WTC11 (cell line): ENCODE measurements at regions not wholly inside any gene's neighbourhood (a gene's known extent, or its start where the extent isn't known, plus 50 kb on each side); places are given as distances from the start of the nearest gene placed in this dataset.
A peak's percentile ranks its signal among the peaks of the same experiment; 100 is the strongest.

Experiments
- ATAC-seq: fragments of 200-7000 bp; cut with Tn5 transposase; 2 replicates; pipeline ENCODE4 v1.10.0; 2021; ENCODE audit warnings: mild to moderate bottlenecking, moderate library complexity
- CTCF ChIA-PET: fragments of 300-600 bp; sonication (Branson Sonifier 250); formaldehyde crosslinking; loops from one replicate; lab custom pipeline; 2021; ENCODE audit warnings: antibody characterized with exemption; lab: Charles Lee
- POLR2A ChIA-PET: fragments of 350-600 bp; sonication (Branson Sonifier 250); formaldehyde crosslinking; loops from one replicate; lab custom pipeline; 2021; ENCODE audit warnings: antibody characterized with exemption; lab: Charles Lee
- DNase-seq: peaks from one replicate; pipeline ENCODE4 v3.0.0; 2021; ENCODE audit warnings: low spot score
- H3K27ac Mint-ChIP-seq: 2 replicates; pipeline ENCODE4 v1.8.0; 2021; ENCODE audit warnings: mixed read lengths
- H3K27me3 Mint-ChIP-seq: 2 replicates; pipeline ENCODE4 v1.8.0; 2021; ENCODE audit warnings: low read depth, mild to moderate bottlenecking, moderate library complexity, mixed read lengths
- H3K36me3 Mint-ChIP-seq: 2 replicates; pipeline ENCODE4 v1.8.0; 2021; ENCODE audit warnings: mixed read lengths
- H3K4me1 Mint-ChIP-seq: 2 replicates; pipeline ENCODE4 v1.8.0; 2022; ENCODE audit warnings: mixed read lengths
- H3K4me3 Mint-ChIP-seq: 2 replicates; pipeline ENCODE4 v1.8.0; 2021; ENCODE audit warnings: mild to moderate bottlenecking, moderate library complexity, mixed read lengths
- H3K9me3 Mint-ChIP-seq: 2 replicates; pipeline ENCODE4 v1.8.0; 2021; ENCODE audit warnings: mixed read lengths
- CBFB ChIP-seq: sonication (generic); formaldehyde crosslinking; IDR thresholded peaks from 2 replicates; pipeline ENCODE4 v1.8.1; 2022; ENCODE audit warnings: mild to moderate bottlenecking, low read depth, missing genetic modification reagents
- ESRRA ChIP-seq: sonication (generic); formaldehyde crosslinking; IDR thresholded peaks from 2 replicates; pipeline ENCODE4 v1.8.1; 2022; ENCODE audit warnings: mild to moderate bottlenecking, missing genetic modification reagents, borderline replicate concordance
- MYBL2 ChIP-seq: sonication (generic); formaldehyde crosslinking; IDR thresholded peaks from 2 replicates; pipeline ENCODE4 v1.8.1; 2023; ENCODE audit warnings: mild to moderate bottlenecking, moderate library complexity, missing genetic modification reagents
- NR1H2 ChIP-seq: sonication (generic); formaldehyde crosslinking; IDR thresholded peaks from 2 replicates; pipeline ENCODE4 v1.9.0; 2021; ENCODE audit warnings: mild to moderate bottlenecking, moderate library complexity, missing genetic modification reagents
- OVOL2 ChIP-seq: fragments of 250-450 bp; sonication (Bioruptor Pico); IDR thresholded peaks from 2 replicates; pipeline ENCODE4 v1.9.0; 2021; ENCODE audit warnings: mild to moderate bottlenecking, borderline replicate concordance
- PRRX2 ChIP-seq: fragments of 250-450 bp; sonication (Bioruptor Pico); IDR thresholded peaks from 2 replicates; pipeline ENCODE4 v1.8.0; 2021; ENCODE audit warnings: mild to moderate bottlenecking
- RORB ChIP-seq: fragments of 250-450 bp; sonication (Bioruptor Pico); IDR thresholded peaks from 2 replicates; pipeline ENCODE4 v1.9.0; 2021; ENCODE audit warnings: mild to moderate bottlenecking
- SP1 ChIP-seq: sonication (generic); formaldehyde crosslinking; conservative IDR thresholded peaks from 2 replicates; pipeline ENCODE4 v1.8.1; 2022; ENCODE audit warnings: missing genetic modification reagents
- TF ChIP-seq, protein P1 (sequence below): sonication (generic); formaldehyde crosslinking; IDR thresholded peaks from 2 replicates; pipeline ENCODE4 v1.8.1; 2023; ENCODE audit warnings: mild to moderate bottlenecking, missing genetic modification reagents, borderline replicate concordance
- TF ChIP-seq, protein P2 (sequence below): sonication (generic); formaldehyde crosslinking; IDR thresholded peaks from 2 replicates; pipeline ENCODE4 v1.8.0; 2022; ENCODE audit warnings: mild to moderate bottlenecking, missing genetic modification reagents
- TF ChIP-seq, protein P3 (sequence below): sonication (generic); formaldehyde crosslinking; conservative IDR thresholded peaks from 2 replicates; pipeline ENCODE4 v1.8.1; 2023; ENCODE audit warnings: mild to moderate bottlenecking, low read depth, missing genetic modification reagents, moderate library complexity
- TF ChIP-seq, protein P4 (sequence below): sonication (generic); formaldehyde crosslinking; IDR thresholded peaks from 2 replicates; pipeline ENCODE4 v1.8.1; 2022; ENCODE audit warnings: mild to moderate bottlenecking, missing genetic modification reagents, moderate library complexity, borderline replicate concordance
- TF ChIP-seq, protein P5 (sequence below): sonication (generic); formaldehyde crosslinking; IDR thresholded peaks from 2 replicates; pipeline ENCODE4 v1.8.1; 2023; ENCODE audit warnings: mild to moderate bottlenecking, missing genetic modification reagents

DNA sequence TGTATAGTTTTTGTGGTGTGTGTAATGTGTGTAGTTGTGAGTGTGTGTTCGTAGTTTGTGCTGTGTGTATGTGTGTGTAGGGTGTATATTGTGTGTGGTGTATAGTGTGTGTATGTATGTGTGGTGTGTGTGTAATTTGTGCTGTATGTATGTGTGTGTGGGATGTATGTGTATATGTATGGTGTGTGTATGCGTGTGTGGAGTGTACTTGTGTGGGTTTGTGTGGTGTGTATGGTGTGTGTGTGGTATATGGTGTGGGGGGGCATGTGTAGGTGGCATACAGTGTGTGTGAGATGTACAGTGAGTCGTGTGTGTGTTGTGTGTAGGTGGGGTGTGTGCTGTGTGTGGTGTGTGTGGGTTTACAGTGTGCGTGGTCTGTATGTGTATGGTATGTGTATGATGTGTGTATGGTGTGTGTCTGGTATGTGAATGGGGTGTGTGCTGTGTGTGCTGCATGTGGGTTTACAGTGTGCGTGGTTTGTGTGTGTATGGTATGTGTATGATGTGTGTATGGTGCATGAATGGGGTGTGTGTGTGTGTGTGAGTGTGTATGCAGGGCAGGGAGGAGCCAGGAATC lies 125.2 kb downstream of the GADD45G start (continued):
- TF ChIP-seq, protein P1, sequence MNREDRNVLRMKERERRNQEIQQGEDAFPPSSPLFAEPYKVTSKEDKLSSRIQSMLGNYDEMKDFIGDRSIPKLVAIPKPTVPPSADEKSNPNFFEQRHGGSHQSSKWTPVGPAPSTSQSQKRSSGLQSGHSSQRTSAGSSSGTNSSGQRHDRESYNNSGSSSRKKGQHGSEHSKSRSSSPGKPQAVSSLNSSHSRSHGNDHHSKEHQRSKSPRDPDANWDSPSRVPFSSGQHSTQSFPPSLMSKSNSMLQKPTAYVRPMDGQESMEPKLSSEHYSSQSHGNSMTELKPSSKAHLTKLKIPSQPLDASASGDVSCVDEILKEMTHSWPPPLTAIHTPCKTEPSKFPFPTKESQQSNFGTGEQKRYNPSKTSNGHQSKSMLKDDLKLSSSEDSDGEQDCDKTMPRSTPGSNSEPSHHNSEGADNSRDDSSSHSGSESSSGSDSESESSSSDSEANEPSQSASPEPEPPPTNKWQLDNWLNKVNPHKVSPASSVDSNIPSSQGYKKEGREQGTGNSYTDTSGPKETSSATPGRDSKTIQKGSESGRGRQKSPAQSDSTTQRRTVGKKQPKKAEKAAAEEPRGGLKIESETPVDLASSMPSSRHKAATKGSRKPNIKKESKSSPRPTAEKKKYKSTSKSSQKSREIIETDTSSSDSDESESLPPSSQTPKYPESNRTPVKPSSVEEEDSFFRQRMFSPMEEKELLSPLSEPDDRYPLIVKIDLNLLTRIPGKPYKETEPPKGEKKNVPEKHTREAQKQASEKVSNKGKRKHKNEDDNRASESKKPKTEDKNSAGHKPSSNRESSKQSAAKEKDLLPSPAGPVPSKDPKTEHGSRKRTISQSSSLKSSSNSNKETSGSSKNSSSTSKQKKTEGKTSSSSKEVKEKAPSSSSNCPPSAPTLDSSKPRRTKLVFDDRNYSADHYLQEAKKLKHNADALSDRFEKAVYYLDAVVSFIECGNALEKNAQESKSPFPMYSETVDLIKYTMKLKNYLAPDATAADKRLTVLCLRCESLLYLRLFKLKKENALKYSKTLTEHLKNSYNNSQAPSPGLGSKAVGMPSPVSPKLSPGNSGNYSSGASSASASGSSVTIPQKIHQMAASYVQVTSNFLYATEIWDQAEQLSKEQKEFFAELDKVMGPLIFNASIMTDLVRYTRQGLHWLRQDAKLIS (CRISPR knock-in tag), result no peak
- TF ChIP-seq, protein P2, sequence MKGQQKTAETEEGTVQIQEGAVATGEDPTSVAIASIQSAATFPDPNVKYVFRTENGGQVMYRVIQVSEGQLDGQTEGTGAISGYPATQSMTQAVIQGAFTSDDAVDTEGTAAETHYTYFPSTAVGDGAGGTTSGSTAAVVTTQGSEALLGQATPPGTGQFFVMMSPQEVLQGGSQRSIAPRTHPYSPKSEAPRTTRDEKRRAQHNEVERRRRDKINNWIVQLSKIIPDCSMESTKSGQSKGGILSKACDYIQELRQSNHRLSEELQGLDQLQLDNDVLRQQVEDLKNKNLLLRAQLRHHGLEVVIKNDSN (CRISPR knock-in tag), result no peak

DNA sequence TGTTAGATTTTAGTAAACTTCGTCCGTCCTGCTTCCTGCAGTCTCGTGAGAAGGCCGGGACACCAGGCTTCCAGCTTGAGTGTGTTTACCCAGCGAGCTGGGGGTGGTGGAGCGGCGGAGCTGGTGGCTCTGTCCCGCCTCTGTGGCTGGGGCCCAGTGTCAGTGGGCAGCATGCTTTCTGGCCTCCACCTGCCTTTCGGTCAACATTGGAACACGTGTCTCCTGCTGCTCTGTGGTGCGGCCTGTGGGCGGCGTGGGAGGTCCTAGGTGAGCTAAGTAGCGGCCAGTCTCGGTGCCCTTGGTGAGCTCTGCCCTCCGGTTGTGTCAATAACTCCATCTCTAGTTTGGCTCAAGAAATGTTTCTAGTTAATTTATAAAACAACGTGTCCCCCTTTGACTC lies 125.9 kb downstream of the GADD45G start:
- Mint-ChIP-seq H3K4me1 (0 out of 2 replicates have a peak, but pooled peaks cover 5% of the 10 kb centered on the region), H3K9me3 (no peaks in the 10 kb centered on the region), H3K36me3 (no peaks in the 10 kb centered on the region), H3K4me3 (no peak overlapping the region), H3K27me3 (no peaks in the 10 kb centered on the region), H3K27ac (no peak overlapping the region)
- ChIA-PET POLR2A (no interaction called here), CTCF (interaction anchor here (1.0 to 2.0 kb wide), 8 partner anchors 11 to 133 kb away, joined by 3 to 8 read pairs (median 5); no protein-coding TSS in a partner anchor)
- ATAC-seq (peak; percentile 62), DNase-seq (peak; percentile 24)
- TF ChIP-seq CBFB (CRISPR knock-in tag) (no peak), SP1 (no peak), RORB (CRISPR knock-in tag) (no peak), OVOL2 (no peak)
- TF ChIP-seq, protein P3, sequence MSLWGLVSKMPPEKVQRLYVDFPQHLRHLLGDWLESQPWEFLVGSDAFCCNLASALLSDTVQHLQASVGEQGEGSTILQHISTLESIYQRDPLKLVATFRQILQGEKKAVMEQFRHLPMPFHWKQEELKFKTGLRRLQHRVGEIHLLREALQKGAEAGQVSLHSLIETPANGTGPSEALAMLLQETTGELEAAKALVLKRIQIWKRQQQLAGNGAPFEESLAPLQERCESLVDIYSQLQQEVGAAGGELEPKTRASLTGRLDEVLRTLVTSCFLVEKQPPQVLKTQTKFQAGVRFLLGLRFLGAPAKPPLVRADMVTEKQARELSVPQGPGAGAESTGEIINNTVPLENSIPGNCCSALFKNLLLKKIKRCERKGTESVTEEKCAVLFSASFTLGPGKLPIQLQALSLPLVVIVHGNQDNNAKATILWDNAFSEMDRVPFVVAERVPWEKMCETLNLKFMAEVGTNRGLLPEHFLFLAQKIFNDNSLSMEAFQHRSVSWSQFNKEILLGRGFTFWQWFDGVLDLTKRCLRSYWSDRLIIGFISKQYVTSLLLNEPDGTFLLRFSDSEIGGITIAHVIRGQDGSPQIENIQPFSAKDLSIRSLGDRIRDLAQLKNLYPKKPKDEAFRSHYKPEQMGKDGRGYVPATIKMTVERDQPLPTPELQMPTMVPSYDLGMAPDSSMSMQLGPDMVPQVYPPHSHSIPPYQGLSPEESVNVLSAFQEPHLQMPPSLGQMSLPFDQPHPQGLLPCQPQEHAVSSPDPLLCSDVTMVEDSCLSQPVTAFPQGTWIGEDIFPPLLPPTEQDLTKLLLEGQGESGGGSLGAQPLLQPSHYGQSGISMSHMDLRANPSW (CRISPR knock-in tag), result no peak

DNA sequence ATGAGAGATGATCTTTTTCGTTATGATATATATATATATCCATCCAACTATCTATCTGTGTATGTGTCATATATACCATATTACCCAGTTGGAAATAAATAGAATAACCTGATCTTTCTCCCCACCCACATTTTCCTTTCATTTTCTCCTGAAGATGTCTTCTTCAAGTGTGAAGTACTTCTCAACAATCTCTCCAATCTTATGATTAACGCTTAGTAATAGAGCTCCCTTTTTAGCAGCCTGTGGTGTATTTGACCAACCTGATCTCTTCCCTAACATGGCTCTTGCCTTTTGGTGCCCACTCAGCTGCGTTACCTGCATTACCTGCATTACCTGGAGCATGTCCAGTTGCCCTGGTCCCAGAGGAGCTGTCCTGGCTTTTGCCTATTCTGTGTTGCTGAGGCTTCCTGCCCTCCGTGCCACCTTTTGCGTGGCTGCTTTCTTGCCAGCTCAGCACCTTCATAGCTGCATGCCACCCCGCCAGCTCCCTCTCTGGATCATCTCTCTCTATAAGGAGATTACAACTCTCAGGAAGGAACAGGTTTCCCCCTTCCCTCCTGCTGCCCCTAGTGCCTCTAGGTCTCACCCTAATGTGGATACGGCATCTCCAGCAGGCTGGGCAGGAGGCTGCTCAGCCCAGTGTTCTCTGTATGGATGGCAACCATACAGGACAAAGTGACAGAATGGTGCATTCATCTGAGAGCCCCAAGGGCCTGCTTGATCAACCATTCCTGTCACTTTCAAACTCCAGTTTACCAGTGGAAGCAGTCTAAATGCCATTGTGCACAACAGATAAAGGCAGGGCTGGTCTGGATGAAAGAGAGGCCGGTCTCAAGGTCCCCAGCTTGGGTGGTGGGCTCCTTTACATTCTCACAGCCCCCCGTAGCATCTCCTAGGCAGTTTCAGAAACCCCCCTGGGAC lies 126.7 kb downstream of the GADD45G start:
- CTCF ChIA-PET, result interaction anchor here (1.0 to 2.0 kb wide), 8 partner anchors 12 to 134 kb away, joined by 3 to 8 read pairs (median 5); no protein-coding TSS in a partner anchor

More for the DNA sequence above, 126.7 kb downstream of the GADD45G start:
- H3K27me3 Mint-ChIP-seq, result no peaks in the 10 kb centered on the region
- POLR2A ChIA-PET, result no interaction called here
- H3K9me3 Mint-ChIP-seq, result no peaks in the 10 kb centered on the region
- TF ChIP-seq PRRX2 (CRISPR knock-in tag) (no peak), MYBL2 (no peak), SP1 (no peak), NR1H2 (CRISPR knock-in tag) (no peak), ESRRA (CRISPR knock-in tag) (no peak)
- TF ChIP-seq, protein P4, sequence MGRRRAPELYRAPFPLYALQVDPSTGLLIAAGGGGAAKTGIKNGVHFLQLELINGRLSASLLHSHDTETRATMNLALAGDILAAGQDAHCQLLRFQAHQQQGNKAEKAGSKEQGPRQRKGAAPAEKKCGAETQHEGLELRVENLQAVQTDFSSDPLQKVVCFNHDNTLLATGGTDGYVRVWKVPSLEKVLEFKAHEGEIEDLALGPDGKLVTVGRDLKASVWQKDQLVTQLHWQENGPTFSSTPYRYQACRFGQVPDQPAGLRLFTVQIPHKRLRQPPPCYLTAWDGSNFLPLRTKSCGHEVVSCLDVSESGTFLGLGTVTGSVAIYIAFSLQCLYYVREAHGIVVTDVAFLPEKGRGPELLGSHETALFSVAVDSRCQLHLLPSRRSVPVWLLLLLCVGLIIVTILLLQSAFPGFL (CRISPR knock-in tag), result no peak
- TF ChIP-seq, protein P5, sequence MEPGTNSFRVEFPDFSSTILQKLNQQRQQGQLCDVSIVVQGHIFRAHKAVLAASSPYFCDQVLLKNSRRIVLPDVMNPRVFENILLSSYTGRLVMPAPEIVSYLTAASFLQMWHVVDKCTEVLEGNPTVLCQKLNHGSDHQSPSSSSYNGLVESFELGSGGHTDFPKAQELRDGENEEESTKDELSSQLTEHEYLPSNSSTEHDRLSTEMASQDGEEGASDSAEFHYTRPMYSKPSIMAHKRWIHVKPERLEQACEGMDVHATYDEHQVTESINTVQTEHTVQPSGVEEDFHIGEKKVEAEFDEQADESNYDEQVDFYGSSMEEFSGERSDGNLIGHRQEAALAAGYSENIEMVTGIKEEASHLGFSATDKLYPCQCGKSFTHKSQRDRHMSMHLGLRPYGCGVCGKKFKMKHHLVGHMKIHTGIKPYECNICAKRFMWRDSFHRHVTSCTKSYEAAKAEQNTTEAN (CRISPR knock-in tag), result no peak
- ATAC-seq, result no peak
- H3K36me3 Mint-ChIP-seq, result no peaks in the 10 kb centered on the region
- H3K27ac Mint-ChIP-seq, result no peak overlapping the region
- H3K4me3 Mint-ChIP-seq, result no peak overlapping the region
- 0 out of 2 replicates have a peak, but pooled peaks cover 5% of the 10 kb centered on the region for H3K4me1 Mint-ChIP-seq
- no peak for DNase-seq
